RWPE1 (cell line): ENCODE measurements at regions not wholly inside any gene's neighbourhood (a gene's known extent, or its start where the extent isn't known, plus 50 kb on each side); places are given as distances from the start of the nearest gene placed in this dataset.

Source experiments
- CTCF ChIA-PET: fragments of 350-600 bp; sonication (Branson Sonifier 250); formaldehyde crosslinking; extraction: SDS; loops from one replicate; lab custom pipeline; 2021; lab: Yijun Ruan, JAX
- POLR2A ChIA-PET: fragments of 400-600 bp; formaldehyde crosslinking; extraction: SDS; loops from one replicate; lab custom pipeline; 2020; ENCODE audit warnings: antibody characterized with exemption; ENCODE audit not compliant: low non-redundant PET; lab: Yijun Ruan, JAX
- DNase-seq: peaks from one replicate; pipeline ENCODE4 v3.0.0; 2012; ENCODE audit warnings: low spot score
- H3K27ac ChIP-seq: fragments of 450-650 bp; 2 replicates; pipeline ENCODE4 v1.5.1; 2017
- CTCF ChIP-seq: fragments of 450-650 bp; conservative IDR thresholded peaks from 2 replicates; pipeline ENCODE4 v1.5.1; 2017; ENCODE audit warnings: low read depth, mild to moderate bottlenecking

DNA sequence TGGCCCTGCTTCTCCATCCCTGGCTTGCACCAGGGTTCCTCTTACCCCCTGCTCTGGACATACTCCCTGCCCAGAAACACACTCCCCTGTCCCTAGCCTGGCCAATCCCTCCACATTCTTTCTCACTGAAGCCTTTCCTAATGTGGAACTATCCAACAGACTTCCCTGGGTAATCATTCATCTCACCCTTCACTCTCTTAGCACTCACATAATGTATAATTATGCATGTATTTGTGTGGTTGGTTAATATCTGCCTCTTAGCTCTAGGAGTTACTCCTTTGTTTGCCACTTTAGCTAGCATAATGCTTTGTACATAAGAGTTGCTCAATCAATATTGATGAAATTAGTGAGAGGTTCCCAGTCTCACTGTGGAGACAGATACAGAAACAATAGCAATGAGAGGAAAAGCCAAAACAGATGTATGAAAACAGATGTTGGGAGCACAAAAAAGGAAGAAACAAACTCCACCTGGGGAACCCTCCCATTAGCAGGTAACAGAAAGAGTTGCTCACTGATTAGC, 76.9 kb upstream of the WARS2 start:
- POLR2A ChIA-PET, result no interaction called here
- CTCF ChIA-PET, result interaction anchor here (0.6 kb wide), 1 partner anchor 12 kb away, joined by 3 read pairs; no protein-coding TSS in a partner anchor
- no peak for TF ChIP-seq CTCF
- no peak overlapping the region for H3K27ac ChIP-seq
- no peak for DNase-seq

GRCh38 chr1:119219711-119220110, 79.3 kb upstream of the WARS2 start:
- H3K27ac ChIP-seq, result no peak overlapping the region
- POLR2A ChIA-PET, result no interaction called here
- no peak for TF ChIP-seq CTCF
- CTCF ChIA-PET, result no interaction called here
- no peak for DNase-seq

DNA sequence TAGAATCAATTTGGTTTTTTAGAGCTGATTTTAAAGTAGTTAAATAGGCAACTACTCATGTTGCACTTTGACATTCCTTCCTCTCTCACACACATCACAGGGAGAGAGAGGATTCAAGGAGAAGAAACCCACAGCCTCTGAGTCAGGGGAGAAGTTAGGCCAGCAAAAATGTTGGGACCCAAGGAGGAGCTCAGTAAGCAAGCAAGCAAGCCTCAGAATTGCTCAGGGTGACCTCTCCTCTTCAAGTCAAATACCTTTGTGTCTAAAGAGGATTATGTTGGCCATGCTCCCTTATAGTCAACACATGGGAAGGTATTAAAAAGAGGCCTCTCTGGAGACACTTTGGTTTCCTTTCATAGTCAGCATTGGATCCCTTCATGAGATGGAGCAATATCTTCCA, 80.5 kb upstream of the WARS2 start:
- CTCF ChIA-PET, result no interaction called here
- DNase-seq, result no peak
- no peak overlapping the region for H3K27ac ChIP-seq
- POLR2A ChIA-PET, result interaction anchor here (0.7 kb wide), 1 partner anchor 1037 kb away, joined by 3 read pairs; no protein-coding TSS in a partner anchor
- no peak for TF ChIP-seq CTCF

- H3K27ac ChIP-seq, result no peak overlapping the region
- ChIA-PET POLR2A (no interaction called here), CTCF (no interaction called here)
- no peak for DNase-seq
- no peak for TF ChIP-seq CTCF
These were observed 81.8 kb upstream of the WARS2 start for GRCh38 chr1:119222271-119222670.

DNA sequence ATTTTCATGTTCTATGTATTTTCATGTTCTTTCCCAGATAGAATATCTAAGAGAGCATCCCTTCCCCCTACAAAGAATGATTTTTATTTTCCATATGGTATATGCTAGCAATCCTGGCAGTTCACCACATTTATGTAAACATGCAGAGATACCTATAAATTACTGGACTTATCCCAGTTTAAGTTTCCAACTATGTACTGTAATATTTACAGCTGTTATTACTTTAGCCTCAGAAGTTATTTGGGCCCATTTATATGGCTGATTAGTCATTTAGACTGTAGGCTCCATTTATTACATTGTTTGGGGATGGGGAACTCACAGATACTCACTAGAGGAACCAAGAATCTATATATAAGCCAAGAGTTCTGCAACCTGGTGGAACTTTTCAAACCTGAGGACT, 84.8 kb upstream of the WARS2 start:
- POLR2A ChIA-PET, result no interaction called here
- TF ChIP-seq CTCF, result no peak
- no peak overlapping the region for H3K27ac ChIP-seq
- CTCF ChIA-PET, result interaction anchor here (1.0 kb wide), 1 partner anchor 52 kb away, joined by 3 read pairs; no protein-coding TSS in a partner anchor
- no peak for DNase-seq

DNA sequence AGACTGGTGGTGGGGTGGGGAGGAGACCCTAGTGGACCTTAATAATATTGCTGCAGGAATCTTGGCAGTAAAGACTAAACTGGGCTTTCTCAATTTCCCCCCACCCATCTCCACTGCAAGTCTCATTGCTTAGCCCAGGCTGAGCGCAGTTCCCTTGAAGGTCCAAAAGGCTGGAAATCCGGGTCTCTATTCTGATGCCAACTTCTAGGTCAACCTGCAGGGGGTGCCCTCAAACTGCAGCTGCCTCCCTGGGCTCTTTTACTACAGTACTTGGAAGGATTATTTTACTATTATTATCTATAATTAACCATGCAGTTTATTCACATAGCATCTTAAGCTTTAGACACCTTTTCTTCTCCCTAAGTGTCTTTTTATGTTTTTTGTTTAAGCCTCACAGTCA, 85.4 kb upstream of the WARS2 start:
- ChIA-PET CTCF (interaction anchor here (1.0 kb wide), 1 partner anchor 51 kb away, joined by 3 read pairs; no protein-coding TSS in a partner anchor), POLR2A (no interaction called here)
- no peak for DNase-seq
- H3K27ac ChIP-seq, result no peak overlapping the region
- TF ChIP-seq CTCF, result no peak

DNA sequence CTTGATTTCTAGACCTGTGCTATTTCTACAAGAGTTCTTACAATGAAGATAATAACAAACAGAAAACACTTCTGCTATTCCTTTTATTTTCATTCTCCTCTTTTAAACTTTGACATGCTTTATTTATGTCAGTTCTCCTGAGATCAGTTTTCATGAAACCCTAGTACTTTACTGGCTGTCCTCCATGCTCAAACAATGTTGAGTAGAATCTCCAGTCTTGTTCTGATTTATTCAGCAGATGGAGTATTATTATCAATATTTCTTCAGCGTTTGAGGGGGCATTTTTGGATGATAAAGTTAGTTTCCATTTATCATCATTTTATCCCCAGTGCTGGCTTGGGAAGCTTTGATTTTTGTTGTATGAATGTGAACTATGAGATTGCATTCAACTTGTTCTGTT, 85.9 kb upstream of the WARS2 start:
- POLR2A ChIA-PET, result no interaction called here
- no peak overlapping the region for H3K27ac ChIP-seq
- CTCF ChIA-PET, result interaction anchor here (0.6 to 0.7 kb wide), 2 partner anchors 122 to 1250 kb away, joined by 3 to 5 read pairs; no protein-coding TSS in a partner anchor
- TF ChIP-seq CTCF, result no peak
- DNase-seq, result no peak
